IMR-90 (cell line): ENCODE measurements at regions not wholly inside any gene's neighbourhood (a gene's known extent, or its start where the extent isn't known, plus 50 kb on each side); places are given as distances from the start of the nearest gene placed in this dataset.

ENCODE experiments used
- ATAC-seq: fragments of 200-7000 bp; cut with Tn5 transposase; 2 replicates; pipeline ENCODE4 v1.9.1; 2020; ENCODE audit warnings: low read depth, mild to moderate bottlenecking, moderate library complexity
- BruUV-seq: library from RNA; stranded (reverse); fragments of 400-500 nt; replicated peaks from 2 replicates; lab custom pipeline; 2021; lab: Mats Ljungman, UMichigan
- CTCF ChIA-PET: fragments of 300-600 bp; formaldehyde crosslinking; extraction: SDS; loops from one replicate; lab custom pipeline; 2021; ENCODE audit warnings: antibody characterized with exemption; lab: Yijun Ruan, JAX
- POLR2A ChIA-PET: fragments of 300-600 bp; sonication (Branson Sonifier 250); formaldehyde crosslinking; loops from one replicate; lab custom pipeline; 2022; ENCODE audit warnings: antibody characterized with exemption; ENCODE audit not compliant: unreplicated experiment; lab: Charles Lee
- DNase-seq: peaks from one replicate; pipeline ENCODE4 v3.0.0; 2013
- H2AFZ ChIP-seq: replicated peaks from 2 replicates; pipeline ENCODE3; 2013; ENCODE audit warnings: low read length, mild to moderate bottlenecking; ENCODE audit not compliant: poor library complexity
- H2AK5ac ChIP-seq: 2 replicates; pipeline ENCODE4 v1.6.1; 2013; ENCODE audit warnings: low read depth, low read length, inconsistent platforms
- H2AK9ac ChIP-seq: replicated peaks from 2 replicates; pipeline ENCODE3; 2013; ENCODE audit warnings: mild to moderate bottlenecking, low read depth, low read length, moderate library complexity; ENCODE audit not compliant: poor library complexity
- H2BK120ac ChIP-seq: 2 replicates; pipeline ENCODE4 v1.6.1; 2013; ENCODE audit warnings: low read depth, low read length, inconsistent platforms
- H2BK15ac ChIP-seq: 3 replicates; pipeline ENCODE4 v1.6.1; 2013; ENCODE audit warnings: low read depth, low read length, inconsistent platforms
- H2BK20ac ChIP-seq: 2 replicates; pipeline ENCODE4 v1.6.1; 2013; ENCODE audit warnings: low read depth, mild to moderate bottlenecking, inconsistent platforms, low read length, moderate library complexity
- H2BK5ac ChIP-seq: 2 replicates; pipeline ENCODE4 v1.6.1; 2013; ENCODE audit warnings: mild to moderate bottlenecking, low read depth, low read length, inconsistent platforms; ENCODE audit not compliant: poor library complexity, severe bottlenecking
- H3K14ac ChIP-seq: replicated peaks from 2 replicates; pipeline ENCODE4 v1.6.1; 2013; ENCODE audit warnings: low read depth, low read length, inconsistent platforms
- H3K18ac ChIP-seq: 2 replicates; pipeline ENCODE4 v1.6.1; 2013; ENCODE audit warnings: low read depth, low read length, control low read depth
- H3K23ac ChIP-seq: 2 replicates; pipeline ENCODE4 v1.6.1; 2013; ENCODE audit warnings: low read depth, low read length, inconsistent platforms
- H3K27ac ChIP-seq: 2 replicates; pipeline ENCODE4 v1.5.1; 2013; ENCODE audit warnings: mild to moderate bottlenecking, control low read depth, low read length; ENCODE audit not compliant: insufficient read depth
- H3K27me3 ChIP-seq: 2 replicates; pipeline ENCODE4 v1.6.1; 2013; ENCODE audit warnings: low read length; ENCODE audit not compliant: control insufficient read depth, insufficient read depth
- H3K36me3 ChIP-seq: 2 replicates; pipeline ENCODE4 v1.6.1; 2013; ENCODE audit warnings: low read length, mixed read lengths; ENCODE audit not compliant: control insufficient read depth, insufficient read depth
- H3K4ac ChIP-seq: 2 replicates; pipeline ENCODE4 v1.6.1; 2013; ENCODE audit warnings: low read depth, low read length, inconsistent platforms
- H3K4me1 ChIP-seq: 2 replicates; pipeline ENCODE4 v1.6.1; 2013; ENCODE audit warnings: low read length, mixed read lengths; ENCODE audit not compliant: control insufficient read depth, insufficient read depth
- H3K4me2 ChIP-seq: 2 replicates; pipeline ENCODE4 v1.6.1; 2013; ENCODE audit warnings: low read depth, mild to moderate bottlenecking, control low read depth, low read length, moderate library complexity
- H3K4me3 ChIP-seq: 2 replicates; pipeline ENCODE4 v1.5.1; 2013; ENCODE audit warnings: low read depth, mild to moderate bottlenecking, control low read depth, low read length, moderate library complexity; ENCODE audit not compliant: insufficient read depth
- H3K56ac ChIP-seq: 2 replicates; pipeline ENCODE4 v1.6.1; 2013; ENCODE audit warnings: low read length, inconsistent platforms; ENCODE audit not compliant: insufficient read depth; ENCODE audit errors: extremely low read depth
- H3K79me1 ChIP-seq, 2 experiments: 2 replicates each; pipeline ENCODE4 v1.6.1; 2013; ENCODE audit warnings: low read length in 2 of 2, inconsistent platforms in 1 of 2, low read depth in 1 of 2
- H3K9ac ChIP-seq: 2 replicates; pipeline ENCODE4 v1.6.1; 2013; ENCODE audit warnings: low read depth, low read length, control low read depth
- H3K9me1 ChIP-seq: 2 replicates; pipeline ENCODE4 v1.6.1; 2013; ENCODE audit warnings: low read length, inconsistent platforms; ENCODE audit not compliant: insufficient read depth
- H3K9me3 ChIP-seq: 2 replicates; pipeline ENCODE4 v1.6.1; 2013; ENCODE audit warnings: low read length; ENCODE audit not compliant: control insufficient read depth, insufficient read depth
- H4K20me1 ChIP-seq: 2 replicates; pipeline ENCODE4 v1.6.1; 2013; ENCODE audit warnings: low read length, inconsistent platforms; ENCODE audit not compliant: insufficient read depth
- H4K5ac ChIP-seq: 2 replicates; pipeline ENCODE4 v1.6.1; 2013; ENCODE audit warnings: mild to moderate bottlenecking, low read depth, low read length, control low read depth
- H4K8ac ChIP-seq, 2 experiments: 2 replicates each; pipeline ENCODE4 v1.6.1; 2013; ENCODE audit warnings: low read depth in 2 of 2, low read length in 2 of 2, control low read depth in 1 of 2, inconsistent platforms in 1 of 2
- H4K91ac ChIP-seq: 2 replicates; pipeline ENCODE4 v1.6.1; 2013; ENCODE audit warnings: low read depth, low read length, inconsistent platforms; ENCODE audit not compliant: insufficient read depth
- BHLHE40 ChIP-seq: fragments of 150-350 bp; IDR thresholded peaks from 2 replicates; pipeline ENCODE4 v1.6.1; 2016; ENCODE audit warnings: mild to moderate bottlenecking, low read depth, low read length
- CEBPB ChIP-seq: IDR thresholded peaks from 2 replicates; pipeline ENCODE4 v1.6.1; 2012; ENCODE audit warnings: low read depth, low read length, improper control_type of control experiment
- CHD1 ChIP-seq: IDR thresholded peaks from 2 replicates; pipeline ENCODE4 v1.6.1; 2012; ENCODE audit warnings: low read depth, low read length, improper control_type of control experiment
- FOS ChIP-seq: fragments of 150-350 bp; IDR thresholded peaks from 2 replicates; pipeline ENCODE4 v1.6.1; 2016; ENCODE audit warnings: low read depth, low read length
- MAZ ChIP-seq: IDR thresholded peaks from 2 replicates; pipeline ENCODE4 v1.6.1; 2012; ENCODE audit warnings: low read depth, mild to moderate bottlenecking, low read length, improper control_type of control experiment, moderate library complexity, borderline replicate concordance
- MXI1 ChIP-seq: IDR thresholded peaks from 2 replicates; pipeline ENCODE4 v1.6.1; 2012; ENCODE audit warnings: low read depth, mild to moderate bottlenecking, low read length, moderate library complexity, borderline replicate concordance
- NFE2L2 ChIP-seq: fragments of 150-350 bp; IDR thresholded peaks from 2 replicates; pipeline ENCODE4 v1.6.1; 2016; ENCODE audit warnings: low read depth, mild to moderate bottlenecking, low read length
- POLR2A ChIP-seq: IDR thresholded peaks from 2 replicates; pipeline ENCODE4 v1.6.1; 2012; ENCODE audit warnings: mild to moderate bottlenecking, low read depth, low read length
- RAD21 ChIP-seq: IDR thresholded peaks from 2 replicates; pipeline ENCODE4 v1.6.1; 2012; ENCODE audit warnings: low read length, improper control_type of control experiment
- RCOR1 ChIP-seq: IDR thresholded peaks from 2 replicates; pipeline ENCODE4 v1.6.1; 2012; ENCODE audit warnings: mild to moderate bottlenecking, low read length, improper control_type of control experiment; ENCODE audit not compliant: insufficient replicate concordance
- RFX5 ChIP-seq: IDR thresholded peaks from 2 replicates; pipeline ENCODE4 v1.8.0; 2012; ENCODE audit warnings: low read depth, mild to moderate bottlenecking, low read length, moderate library complexity
- SMC3 ChIP-seq: fragments of 150-350 bp; IDR thresholded peaks from 2 replicates; pipeline ENCODE4 v1.6.1; 2016; ENCODE audit warnings: low read depth, mild to moderate bottlenecking, antibody characterized with exemption, low read length, moderate library complexity
- WGBS, 2 experiments: methylation state at CpG; one replicate each; pipeline versions ENCODE4 v1.1.5 to v1.1.7; 2013; ENCODE audit warnings: missing lambda C conversion rate in 2 of 2; ENCODE audit not compliant: insufficient read length in 1 of 2; ENCODE audit errors: extremely low coverage in 2 of 2; 5-methylcytosine and 5-hydroxymethylcytosine counted together
- dilution Hi-C: fragments of 300-500 bp; cut with HindIII; formaldehyde crosslinking; loops from one replicate; pipeline ENCODE4 v1.14.3; 2018; ENCODE audit warnings: low sequenced_read_pairs; ENCODE audit not compliant: unreplicated experiment
- in situ Hi-C: fragments of 300-500 bp; cut with MboI; formaldehyde crosslinking; loops from 3 replicates; pipeline ENCODE4 v1.14.3; 2019; ENCODE audit warnings: low sequenced_read_pairs, inconsistent platforms, mixed read lengths
- intact Hi-C: fragments of 100-400 bp; cut with micrococcal nuclease; formaldehyde crosslinking; loops from 2 replicates; pipeline ENCODE4 v1.10.0; 2022
- TF ChIP-seq, protein P1 (sequence below): conservative IDR thresholded peaks from 2 replicates; pipeline ENCODE4 v1.5.1; 2012; ENCODE audit warnings: mild to moderate bottlenecking, low read depth, low read length, improper control_type of control experiment
- TF ChIP-seq, protein P2 (sequence below): fragments of 150-350 bp; IDR thresholded peaks from 2 replicates; pipeline ENCODE4 v1.6.1; 2017; ENCODE audit warnings: mild to moderate bottlenecking, antibody characterized with exemption, low read length, low read depth
- TF ChIP-seq, protein P3 (sequence below): fragments of 150-350 bp; IDR thresholded peaks from 2 replicates; pipeline ENCODE4 v1.6.1; 2016; ENCODE audit warnings: low read depth, mild to moderate bottlenecking, low read length, moderate library complexity, borderline replicate concordance

DNA sequence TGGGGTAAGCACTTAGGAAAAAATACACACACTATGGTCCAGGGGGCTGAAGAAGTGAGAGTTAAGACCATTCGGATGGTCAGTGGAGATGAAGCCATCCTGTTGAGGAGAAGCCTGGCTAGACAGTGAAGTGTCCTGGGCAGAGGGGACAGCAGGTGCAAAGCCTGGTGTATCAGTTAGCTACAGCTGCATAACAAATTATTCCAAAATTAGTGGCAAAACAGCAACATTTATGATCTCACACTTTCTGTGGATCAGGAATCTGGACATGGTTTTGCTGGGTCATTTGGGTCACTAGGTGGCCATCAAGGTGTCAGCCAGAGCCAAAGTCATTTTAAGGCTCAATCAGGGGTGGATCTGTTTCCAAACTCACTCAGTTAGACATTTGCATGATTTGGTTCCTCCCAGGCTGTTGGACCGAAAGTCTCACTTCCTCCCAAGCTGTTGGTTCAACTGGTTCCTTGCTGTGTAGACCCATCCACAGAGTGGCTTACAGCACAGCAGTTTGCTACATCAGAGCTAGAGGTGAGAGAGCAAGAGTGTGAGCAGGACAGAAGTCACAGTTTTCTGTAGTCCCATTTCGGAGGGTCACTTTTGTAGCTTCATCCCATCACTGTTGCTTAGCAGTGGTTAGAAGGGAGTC lies 80.1 kb upstream of the ALX4 start:
- BruUV-seq: no TSS peak
- H3K79me1 ChIP-seq: no peaks in the 10 kb centered on the region
- no peak overlapping the region for H2AK5ac ChIP-seq
- H3K4me1 ChIP-seq: no peaks in the 10 kb centered on the region
- no peaks in the 10 kb centered on the region for H3K36me3 ChIP-seq
- H3K14ac ChIP-seq: no peak overlapping the region
- H3K23ac ChIP-seq: no peak overlapping the region
- H3K56ac ChIP-seq: no peak overlapping the region
- no peaks in the 10 kb centered on the region for H3K9me1 ChIP-seq
- POLR2A ChIA-PET: no interaction called here
- intact Hi-C loops (no loop called here), in situ Hi-C loops (no loop called here), dilution Hi-C loops (no loop called here)
- H4K91ac ChIP-seq: no peak overlapping the region
- H4K5ac ChIP-seq: no peak overlapping the region
- no peak overlapping the region for H2AFZ ChIP-seq
- no peak overlapping the region for H3K4ac ChIP-seq
- CTCF ChIA-PET: interaction anchor here (1.2 kb wide), 1 partner anchor 16 kb away, joined by 3 read pairs; no protein-coding TSS in a partner anchor
- H3K9me3 ChIP-seq: peaks cover 5% of the 10 kb centered on the region
- no peak for ATAC-seq
- no peak for TF ChIP-seq RAD21
- TF ChIP-seq RCOR1: no peak
- TF ChIP-seq, protein P1, sequence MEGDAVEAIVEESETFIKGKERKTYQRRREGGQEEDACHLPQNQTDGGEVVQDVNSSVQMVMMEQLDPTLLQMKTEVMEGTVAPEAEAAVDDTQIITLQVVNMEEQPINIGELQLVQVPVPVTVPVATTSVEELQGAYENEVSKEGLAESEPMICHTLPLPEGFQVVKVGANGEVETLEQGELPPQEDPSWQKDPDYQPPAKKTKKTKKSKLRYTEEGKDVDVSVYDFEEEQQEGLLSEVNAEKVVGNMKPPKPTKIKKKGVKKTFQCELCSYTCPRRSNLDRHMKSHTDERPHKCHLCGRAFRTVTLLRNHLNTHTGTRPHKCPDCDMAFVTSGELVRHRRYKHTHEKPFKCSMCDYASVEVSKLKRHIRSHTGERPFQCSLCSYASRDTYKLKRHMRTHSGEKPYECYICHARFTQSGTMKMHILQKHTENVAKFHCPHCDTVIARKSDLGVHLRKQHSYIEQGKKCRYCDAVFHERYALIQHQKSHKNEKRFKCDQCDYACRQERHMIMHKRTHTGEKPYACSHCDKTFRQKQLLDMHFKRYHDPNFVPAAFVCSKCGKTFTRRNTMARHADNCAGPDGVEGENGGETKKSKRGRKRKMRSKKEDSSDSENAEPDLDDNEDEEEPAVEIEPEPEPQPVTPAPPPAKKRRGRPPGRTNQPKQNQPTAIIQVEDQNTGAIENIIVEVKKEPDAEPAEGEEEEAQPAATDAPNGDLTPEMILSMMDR: no peak
- TF ChIP-seq RFX5: no peak
- no peak for TF ChIP-seq SMC3
- TF ChIP-seq MXI1: no peak
- TF ChIP-seq FOS: no peak
- no peak for TF ChIP-seq CHD1
- TF ChIP-seq, protein P2, sequence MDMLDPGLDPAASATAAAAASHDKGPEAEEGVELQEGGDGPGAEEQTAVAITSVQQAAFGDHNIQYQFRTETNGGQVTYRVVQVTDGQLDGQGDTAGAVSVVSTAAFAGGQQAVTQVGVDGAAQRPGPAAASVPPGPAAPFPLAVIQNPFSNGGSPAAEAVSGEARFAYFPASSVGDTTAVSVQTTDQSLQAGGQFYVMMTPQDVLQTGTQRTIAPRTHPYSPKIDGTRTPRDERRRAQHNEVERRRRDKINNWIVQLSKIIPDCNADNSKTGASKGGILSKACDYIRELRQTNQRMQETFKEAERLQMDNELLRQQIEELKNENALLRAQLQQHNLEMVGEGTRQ: no peak
- TF ChIP-seq NFE2L2: no peak
- TF ChIP-seq POLR2A: no peak
- TF ChIP-seq, protein P3, sequence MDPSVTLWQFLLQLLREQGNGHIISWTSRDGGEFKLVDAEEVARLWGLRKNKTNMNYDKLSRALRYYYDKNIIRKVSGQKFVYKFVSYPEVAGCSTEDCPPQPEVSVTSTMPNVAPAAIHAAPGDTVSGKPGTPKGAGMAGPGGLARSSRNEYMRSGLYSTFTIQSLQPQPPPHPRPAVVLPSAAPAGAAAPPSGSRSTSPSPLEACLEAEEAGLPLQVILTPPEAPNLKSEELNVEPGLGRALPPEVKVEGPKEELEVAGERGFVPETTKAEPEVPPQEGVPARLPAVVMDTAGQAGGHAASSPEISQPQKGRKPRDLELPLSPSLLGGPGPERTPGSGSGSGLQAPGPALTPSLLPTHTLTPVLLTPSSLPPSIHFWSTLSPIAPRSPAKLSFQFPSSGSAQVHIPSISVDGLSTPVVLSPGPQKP: no peak
- no peak for TF ChIP-seq MAZ
- no peak for TF ChIP-seq CEBPB
- no peak for TF ChIP-seq BHLHE40
- no peak overlapping the region for H2BK120ac ChIP-seq
- no peak for DNase-seq
- H3K4me2 ChIP-seq: no peak overlapping the region
- WGBS, 2 experiments: no CpG with 5 or more reads among the region's 3 CpGs
- H3K4me3 ChIP-seq: no peak overlapping the region
- H3K18ac ChIP-seq: no peak overlapping the region
- H2BK20ac ChIP-seq: no peak overlapping the region
- H2BK5ac ChIP-seq: no peak overlapping the region
- no peak overlapping the region for H3K27ac ChIP-seq
- H2BK15ac ChIP-seq: no peak overlapping the region
- no peaks in the 10 kb centered on the region for H4K20me1 ChIP-seq
- H3K9ac ChIP-seq: no peak overlapping the region
- peaks cover 7% of the 10 kb centered on the region for H3K27me3 ChIP-seq
- H4K8ac ChIP-seq: no peak overlapping the region
- H2AK9ac ChIP-seq: no peak overlapping the region
